H9 (cell line): ENCODE measurements at regions not wholly inside any gene's neighbourhood (a gene's known extent, or its start where the extent isn't known, plus 50 kb on each side); places are given as distances from the start of the nearest gene placed in this dataset.

Experiments
- DNase-seq: peaks from one replicate; pipeline ENCODE4 v3.0.0-alpha.2; 2017
- H2AFZ ChIP-seq: one replicate; pipeline ENCODE4 v1.6.1; 2013; ENCODE audit warnings: mild to moderate bottlenecking, low read length, control low read depth, moderate library complexity
- H2AK5ac ChIP-seq: 2 replicates; pipeline ENCODE4 v1.6.1; 2013; ENCODE audit warnings: low read length, control low read depth, mixed read lengths; ENCODE audit not compliant: insufficient read length
- H2BK120ac ChIP-seq: one replicate; pipeline ENCODE4 v1.6.1; 2013; ENCODE audit warnings: low read depth, mild to moderate bottlenecking, low read length, control low read depth, inconsistent platforms; ENCODE audit not compliant: poor library complexity, severe bottlenecking
- H2BK12ac ChIP-seq: 2 replicates; pipeline ENCODE4 v1.6.1; 2013; ENCODE audit warnings: low read length, control low read depth, mixed read lengths, low read depth; ENCODE audit not compliant: insufficient read length
- H2BK15ac ChIP-seq: 2 replicates; pipeline ENCODE4 v1.6.1; 2013; ENCODE audit warnings: low read depth, low read length, control low read depth
- H2BK20ac ChIP-seq: one replicate; pipeline ENCODE4 v1.6.1; 2013; ENCODE audit warnings: low read depth, mild to moderate bottlenecking, low read length, control low read depth, inconsistent platforms; ENCODE audit not compliant: poor library complexity, severe bottlenecking
- H2BK5ac ChIP-seq: 2 replicates; pipeline ENCODE4 v1.6.1; 2013; ENCODE audit warnings: low read length, control low read depth, mixed read lengths; ENCODE audit not compliant: insufficient read length
- H3K14ac ChIP-seq: 2 replicates; pipeline ENCODE4 v1.6.1; 2013; ENCODE audit warnings: low read length, control low read depth; ENCODE audit not compliant: insufficient read depth
- H3K18ac ChIP-seq: 2 replicates; pipeline ENCODE4 v1.6.1; 2013; ENCODE audit warnings: low read depth, mild to moderate bottlenecking, mixed read lengths, low read length, control low read depth; ENCODE audit not compliant: insufficient read length
- H3K23ac ChIP-seq: 2 replicates; pipeline ENCODE4 v1.6.1; 2013; ENCODE audit warnings: low read length, control low read depth, mixed read lengths, low read depth; ENCODE audit not compliant: insufficient read length
- H3K23me2 ChIP-seq: 2 replicates; pipeline ENCODE4 v1.6.1; 2013; ENCODE audit warnings: low read depth, mild to moderate bottlenecking, mixed read lengths, low read length, control low read depth; ENCODE audit not compliant: insufficient read length, poor library complexity, severe bottlenecking
- H3K27ac ChIP-seq: 2 replicates; pipeline ENCODE4 v1.5.1; 2013; ENCODE audit warnings: low read length, control low read depth, mixed read lengths, low read depth; ENCODE audit not compliant: insufficient read length
- H3K27me3 ChIP-seq: 2 replicates; pipeline ENCODE4 v1.6.1; 2013; ENCODE audit warnings: low read length, control low read depth, inconsistent platforms; ENCODE audit not compliant: insufficient read depth
- H3K4ac ChIP-seq: 2 replicates; pipeline ENCODE4 v1.6.1; 2013; ENCODE audit warnings: low read depth, mild to moderate bottlenecking, control low read depth, inconsistent platforms, low read length, moderate library complexity
- H3K4me1 ChIP-seq: 2 replicates; pipeline ENCODE4 v1.6.1; 2013; ENCODE audit warnings: low read length, control low read depth, inconsistent platforms; ENCODE audit not compliant: insufficient read depth
- H3K4me2 ChIP-seq: 2 replicates; pipeline ENCODE4 v1.6.1; 2013; ENCODE audit warnings: low read length, control low read depth, mixed read lengths; ENCODE audit not compliant: insufficient read length, insufficient read depth
- H3K56ac ChIP-seq: 2 replicates; pipeline ENCODE4 v1.6.1; 2013; ENCODE audit warnings: low read depth, mild to moderate bottlenecking, mixed read lengths, low read length, control low read depth; ENCODE audit not compliant: insufficient read length
- H3K79me1 ChIP-seq: 2 replicates; pipeline ENCODE4 v1.6.1; 2013; ENCODE audit warnings: low read depth, mild to moderate bottlenecking, moderate library complexity, low read length, control low read depth, inconsistent platforms; ENCODE audit not compliant: insufficient read depth, poor library complexity, severe bottlenecking
- H3K79me2 ChIP-seq: 2 replicates; pipeline ENCODE4 v1.6.1; 2013; ENCODE audit warnings: low read length, control low read depth, inconsistent platforms; ENCODE audit not compliant: insufficient read depth
- H3K9ac ChIP-seq: 2 replicates; pipeline ENCODE4 v1.6.1; 2013; ENCODE audit warnings: low read length, control low read depth, mixed read lengths; ENCODE audit not compliant: insufficient read length; ENCODE audit errors: extremely low read depth
- H3K9me3 ChIP-seq: one replicate; pipeline ENCODE4 v1.6.1; 2013; ENCODE audit warnings: low read depth, low read length, inconsistent platforms; ENCODE audit not compliant: control insufficient read depth
- H3T11ph ChIP-seq: one replicate; pipeline ENCODE4 v1.6.1; 2013; ENCODE audit warnings: mild to moderate bottlenecking, low read length, control low read depth, inconsistent platforms
- H4K20me1 ChIP-seq: one replicate; pipeline ENCODE4 v1.6.1; 2013; ENCODE audit not compliant: control insufficient read depth, insufficient read length, insufficient read depth
- H4K5ac ChIP-seq: 2 replicates; pipeline ENCODE4 v1.6.1; 2013; ENCODE audit warnings: low read depth, mild to moderate bottlenecking, mixed read lengths, low read length, control low read depth; ENCODE audit not compliant: insufficient read length
- H4K8ac ChIP-seq: replicated peaks from 2 replicates; pipeline ENCODE4 v1.6.1; 2013; ENCODE audit warnings: low read length, control low read depth, mixed read lengths, low read depth; ENCODE audit not compliant: insufficient read length
- H4K91ac ChIP-seq: 2 replicates; pipeline ENCODE4 v1.6.1; 2013; ENCODE audit warnings: low read depth, mild to moderate bottlenecking, moderate library complexity, mixed read lengths, low read length, control low read depth; ENCODE audit not compliant: insufficient read length
- H3K27ac Mint-ChIP-seq, 3 experiments: 2 replicates in 2 of 3; 3 replicates in 1 of 3; pipeline ENCODE4 v1.8.0; 2020 to 2021; ENCODE audit warnings: mixed read lengths in 3 of 3, mild to moderate bottlenecking in 1 of 3, moderate library complexity in 1 of 3
- H3K27me3 Mint-ChIP-seq: 2 replicates; pipeline ENCODE4 v1.8.0; 2021; ENCODE audit warnings: low read depth, mild to moderate bottlenecking, moderate library complexity, mixed read lengths
- H3K36me3 Mint-ChIP-seq, 3 experiments: 2 replicates in 2 of 3; 3 replicates in 1 of 3; pipeline ENCODE4 v1.8.0; 2020 to 2021; ENCODE audit warnings: low read depth in 3 of 3, mixed read lengths in 3 of 3; ENCODE audit not compliant: insufficient read depth in 1 of 3
- H3K4me1 Mint-ChIP-seq, 2 experiments: 2 replicates each; pipeline ENCODE4 v1.8.0; 2020; ENCODE audit warnings: mixed read lengths in 2 of 2
- H3K4me3 Mint-ChIP-seq, 2 experiments: 2 replicates in 1 of 2; 3 replicates in 1 of 2; pipeline ENCODE4 v1.8.0; 2020 to 2021; ENCODE audit warnings: mild to moderate bottlenecking in 2 of 2, mixed read lengths in 2 of 2, moderate library complexity in 1 of 2
- H3K9me3 Mint-ChIP-seq, 2 experiments: 2 replicates in 1 of 2; 3 replicates in 1 of 2; pipeline ENCODE4 v1.8.0; 2020; ENCODE audit warnings: mild to moderate bottlenecking in 2 of 2, mixed read lengths in 2 of 2, moderate library complexity in 1 of 2
- WGBS: extraction: QIAGEN DNeasy Blood & Tissue Kit; methylation state at CpG from one replicate; pipeline ENCODE4 v1.1.7; 2013; ENCODE audit warnings: missing lambda C conversion rate, low lambda C conversion rate, mixed read lengths; ENCODE audit not compliant: insufficient read length; ENCODE audit errors: extremely low coverage; 5-methylcytosine and 5-hydroxymethylcytosine counted together
- TF ChIP-seq, protein P1 (sequence below): fragments of 200-600 bp; sonication (generic); conservative IDR thresholded peaks from 3 replicates; pipeline ENCODE4 v1.8.0; 2021; ENCODE audit warnings: antibody characterized with exemption, mild to moderate bottlenecking

- Histone ChIP-seq H4K91ac (no peak overlapping the region), H4K20me1 (no peaks in the 10 kb centered on the region), H3K18ac (no peak overlapping the region), H2AFZ (no peak overlapping the region), H2BK15ac (no peak overlapping the region), H3K9me3 (no peaks in the 10 kb centered on the region), H3T11ph (no peak overlapping the region), H3K9ac (no peak overlapping the region), H3K79me2 (no peaks in the 10 kb centered on the region), H3K23ac (no peak overlapping the region), H3K4me2 (no peak overlapping the region), H3K56ac (no peak overlapping the region), H3K27me3 (no peaks in the 10 kb centered on the region), H3K4ac (no peak overlapping the region), H3K14ac (no peak overlapping the region), H3K4me1 (no peaks in the 10 kb centered on the region), H3K79me1 (no peaks in the 10 kb centered on the region), H2BK20ac (no peak overlapping the region), H2AK5ac (no peak overlapping the region), H2BK120ac (no peak overlapping the region), H3K23me2 (no peaks in the 10 kb centered on the region), H4K8ac (no peak overlapping the region), H2BK5ac (no peak overlapping the region), H2BK12ac (no peak overlapping the region), H3K27ac (no peak overlapping the region), H4K5ac (no peak overlapping the region)
- H3K36me3 Mint-ChIP-seq = peaks cover 9 to 38% (median 24%) of the 10 kb centered on the region in 3 experiments
- TF ChIP-seq, protein P1, sequence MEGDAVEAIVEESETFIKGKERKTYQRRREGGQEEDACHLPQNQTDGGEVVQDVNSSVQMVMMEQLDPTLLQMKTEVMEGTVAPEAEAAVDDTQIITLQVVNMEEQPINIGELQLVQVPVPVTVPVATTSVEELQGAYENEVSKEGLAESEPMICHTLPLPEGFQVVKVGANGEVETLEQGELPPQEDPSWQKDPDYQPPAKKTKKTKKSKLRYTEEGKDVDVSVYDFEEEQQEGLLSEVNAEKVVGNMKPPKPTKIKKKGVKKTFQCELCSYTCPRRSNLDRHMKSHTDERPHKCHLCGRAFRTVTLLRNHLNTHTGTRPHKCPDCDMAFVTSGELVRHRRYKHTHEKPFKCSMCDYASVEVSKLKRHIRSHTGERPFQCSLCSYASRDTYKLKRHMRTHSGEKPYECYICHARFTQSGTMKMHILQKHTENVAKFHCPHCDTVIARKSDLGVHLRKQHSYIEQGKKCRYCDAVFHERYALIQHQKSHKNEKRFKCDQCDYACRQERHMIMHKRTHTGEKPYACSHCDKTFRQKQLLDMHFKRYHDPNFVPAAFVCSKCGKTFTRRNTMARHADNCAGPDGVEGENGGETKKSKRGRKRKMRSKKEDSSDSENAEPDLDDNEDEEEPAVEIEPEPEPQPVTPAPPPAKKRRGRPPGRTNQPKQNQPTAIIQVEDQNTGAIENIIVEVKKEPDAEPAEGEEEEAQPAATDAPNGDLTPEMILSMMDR = no peak
- H3K27me3 Mint-ChIP-seq = peaks cover 17% of the 10 kb centered on the region
- DNase-seq = no peak
- peaks cover 43 to 47% of the 10 kb centered on the region in 2 experiments for H3K9me3 Mint-ChIP-seq
- no peak overlapping the region for H3K4me3 Mint-ChIP-seq
- no peak overlapping the region for H3K27ac Mint-ChIP-seq
- WGBS = no CpG with 5 or more reads among the region's 9 CpGs
- H3K4me1 Mint-ChIP-seq = peaks cover 18% of the 10 kb centered on the region in 2 experiments
Observed at GRCh38 chr12:131425112-131426075, 285.5 kb upstream of the SFSWAP start.
